GM12878 (cell line): ENCODE measurements at regions not wholly inside any gene's neighbourhood (a gene's known extent, or its start where the extent isn't known, plus 50 kb on each side); places are given as distances from the start of the nearest gene placed in this dataset.

Source experiments
- ASH2L ChIP-seq: fragments of 300-600, 200-600 bp; sonication (generic); IDR thresholded peaks from 2 replicates; pipeline ENCODE4 v1.6.1; 2017; ENCODE audit warnings: low read depth, mild to moderate bottlenecking, borderline replicate concordance
- TF ChIP-seq, protein P1 (sequence below): IDR thresholded peaks from 2 replicates; pipeline ENCODE4 v1.6.1; 2012; ENCODE audit warnings: low read depth, low read length, improper control_type of control experiment

GRCh38 chr20:19860737-19861136, 102.7 kb downstream of the RIN2 start:
- TF ChIP-seq, protein P1, sequence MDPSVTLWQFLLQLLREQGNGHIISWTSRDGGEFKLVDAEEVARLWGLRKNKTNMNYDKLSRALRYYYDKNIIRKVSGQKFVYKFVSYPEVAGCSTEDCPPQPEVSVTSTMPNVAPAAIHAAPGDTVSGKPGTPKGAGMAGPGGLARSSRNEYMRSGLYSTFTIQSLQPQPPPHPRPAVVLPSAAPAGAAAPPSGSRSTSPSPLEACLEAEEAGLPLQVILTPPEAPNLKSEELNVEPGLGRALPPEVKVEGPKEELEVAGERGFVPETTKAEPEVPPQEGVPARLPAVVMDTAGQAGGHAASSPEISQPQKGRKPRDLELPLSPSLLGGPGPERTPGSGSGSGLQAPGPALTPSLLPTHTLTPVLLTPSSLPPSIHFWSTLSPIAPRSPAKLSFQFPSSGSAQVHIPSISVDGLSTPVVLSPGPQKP, result no peak
- no peak for TF ChIP-seq ASH2L
